Loucy (cell line): ENCODE measurements at regions not wholly inside any gene's neighbourhood (a gene's known extent, or its start where the extent isn't known, plus 50 kb on each side); places are given as distances from the start of the nearest gene placed in this dataset.

ENCODE experiments used
- CTCF ChIP-seq: fragments of 200-600 bp; sonication (generic); conservative IDR thresholded peaks from 2 replicates; pipeline ENCODE4 v1.5.1; 2014; ENCODE audit warnings: mild to moderate bottlenecking, antibody characterized with exemption, low read length
- EZH2phosphoT487 ChIP-seq: fragments of 200-600 bp; IDR thresholded peaks from 2 replicates; pipeline ENCODE4 v1.6.1; 2018; ENCODE audit warnings: antibody characterized with exemption, mild to moderate bottlenecking, moderate library complexity, borderline replicate concordance

- TF ChIP-seq CTCF (no peak), EZH2phosphoT487 (no peak)
Observed at GRCh38 chr3:110413266-110413665, 658.4 kb upstream of the NECTIN3 start.
